DMS114 treated with DMSO at 0.1 percent for 48 hours (cell line): ENCODE measurements at regions not wholly inside any gene's neighbourhood (a gene's known extent, or its start where the extent isn't known, plus 50 kb on each side); places are given as distances from the start of the nearest gene placed in this dataset.
A peak's percentile ranks its signal among the peaks of the same experiment; 100 is the strongest.
"Not testable (repeated sequence)": the region's sequence is repeated elsewhere in the genome, so short reads cannot be mapped to it uniquely, and the experiment has no call there.

ENCODE experiments used
- DNase-seq: peaks from one replicate; lab custom pipeline; 2025; ENCODE audit not compliant: unreplicated experiment; lab: John Stamatoyannopoulos, UW

DNA sequence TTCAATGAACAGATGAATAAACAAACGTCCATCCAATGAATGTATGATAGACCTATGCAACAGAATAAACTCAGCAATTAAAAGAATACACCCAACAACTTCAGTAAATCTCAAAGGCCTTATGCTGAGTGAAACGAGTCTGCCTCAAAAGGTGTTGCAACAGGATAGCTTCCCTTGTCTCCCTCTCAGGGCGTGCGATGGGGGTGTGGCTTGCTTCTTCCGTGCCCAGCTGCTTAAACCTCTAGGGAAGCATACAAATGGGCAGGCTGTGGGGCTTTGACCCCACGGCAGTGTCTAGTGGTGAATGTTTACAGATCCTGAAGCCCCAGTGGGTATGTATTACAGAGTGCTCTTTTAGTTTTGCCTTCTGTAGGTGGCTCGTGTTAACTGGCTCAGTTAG lies 87.0 kb upstream of the CCL21 start:
- DNase-seq, result no peak

DNA sequence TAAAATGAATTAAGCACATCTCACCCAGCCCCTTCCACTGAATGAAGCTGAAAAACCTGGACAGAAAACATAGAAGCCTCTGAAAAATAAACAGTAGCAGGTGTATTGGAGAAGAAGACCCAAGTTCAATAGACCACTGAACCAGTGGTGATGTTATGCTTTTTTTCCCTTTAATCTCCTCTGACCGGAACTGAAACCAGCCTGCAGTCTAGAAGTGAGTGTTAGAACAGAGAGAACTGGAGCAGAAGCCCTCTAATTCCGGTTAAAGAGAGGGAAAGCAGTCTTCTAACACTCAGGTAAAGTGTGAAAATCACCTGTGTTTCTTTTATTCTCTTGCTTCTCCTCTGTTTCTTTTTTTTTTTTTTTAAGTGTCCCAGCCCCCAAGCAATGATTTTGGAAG lies 83.5 kb upstream of the CCL21 start:
- DNase-seq, result no peak

DNA sequence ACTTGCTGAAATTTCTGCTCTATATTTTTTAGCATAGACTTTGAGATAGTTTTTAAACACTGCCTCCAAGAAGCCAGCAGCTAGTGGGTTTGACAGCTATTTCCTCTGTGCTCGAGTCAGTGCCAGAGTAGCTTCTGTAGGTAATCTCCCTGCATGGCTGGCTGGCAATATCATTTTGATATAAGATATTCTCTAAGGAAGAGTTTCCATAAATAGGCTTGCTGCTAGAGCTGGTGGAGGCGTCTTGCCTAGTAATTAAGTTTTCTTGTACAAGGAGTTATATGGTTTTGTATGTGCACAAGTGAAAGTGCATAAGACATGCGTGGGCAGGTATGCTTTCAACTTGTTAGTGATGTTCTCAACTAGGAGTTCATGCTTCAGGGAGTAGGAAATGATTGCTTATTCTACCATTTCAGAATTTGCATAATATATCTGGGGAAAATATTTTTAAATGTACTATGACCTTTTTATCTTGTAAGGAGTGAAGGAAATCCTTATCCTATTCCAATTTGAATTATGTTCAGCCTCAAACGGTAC lies 74.1 kb upstream of the CCL21 start:
- no peak for DNase-seq

DNA sequence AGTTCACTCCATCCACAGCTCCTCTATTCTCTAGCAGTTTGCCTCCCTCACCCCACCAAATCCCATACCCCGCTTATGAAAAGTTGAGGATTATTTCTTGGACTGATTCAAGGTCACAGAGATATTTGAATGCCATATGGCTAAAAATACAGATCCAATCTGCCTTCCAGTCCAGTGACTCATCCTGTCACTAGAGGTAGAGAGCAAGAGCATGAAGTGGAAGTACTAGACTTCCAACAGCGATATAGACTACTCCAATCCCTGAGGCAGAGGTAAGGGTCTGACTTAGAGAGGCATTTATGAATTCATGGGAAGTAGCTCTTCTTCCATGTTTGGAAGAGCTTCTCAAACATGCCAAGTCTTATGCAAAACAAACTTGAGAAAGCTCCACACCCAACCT lies 72.4 kb upstream of the CCL21 start:
- DNase-seq, result no peak

DNA sequence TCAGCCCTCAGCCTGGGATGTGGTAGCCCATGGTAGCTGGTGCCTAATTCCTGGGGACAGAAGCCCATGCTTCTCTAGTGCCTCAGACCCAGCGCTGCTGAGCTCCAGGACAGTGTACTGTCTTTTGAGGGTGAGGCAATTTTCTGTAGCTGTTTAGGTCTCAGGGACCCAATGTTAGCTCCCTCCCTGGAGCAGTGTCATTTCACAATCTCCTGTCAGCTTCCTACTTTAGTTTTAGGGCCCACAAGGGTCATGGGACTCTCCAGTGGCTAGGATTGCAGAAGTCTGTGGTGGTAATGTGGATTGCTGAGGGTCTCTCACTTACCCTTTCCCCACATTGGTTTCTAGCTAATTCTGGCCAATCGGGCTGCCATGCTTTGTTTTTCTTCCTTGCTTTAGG lies 67.7 kb upstream of the CCL21 start:
- DNase-seq, result no peak

DNA sequence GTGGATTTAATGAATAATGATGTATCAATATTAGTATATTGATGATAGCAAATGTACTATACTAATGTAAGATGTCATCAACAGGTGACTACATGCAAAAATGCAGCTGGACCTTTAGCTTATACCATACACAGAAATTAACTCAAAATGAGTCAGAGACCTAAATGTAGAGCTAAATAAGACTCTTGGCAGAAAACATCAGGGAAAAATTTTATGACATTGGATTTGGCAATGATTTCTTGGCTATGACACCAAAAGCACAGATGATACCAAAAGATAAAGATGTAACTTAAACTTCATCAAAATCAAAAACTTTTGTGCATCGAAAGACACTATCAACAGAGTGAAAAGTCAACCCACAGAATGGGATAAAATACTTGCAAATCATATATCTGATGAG lies 64.0 kb upstream of the CCL21 start:
- no peak for DNase-seq

DNA sequence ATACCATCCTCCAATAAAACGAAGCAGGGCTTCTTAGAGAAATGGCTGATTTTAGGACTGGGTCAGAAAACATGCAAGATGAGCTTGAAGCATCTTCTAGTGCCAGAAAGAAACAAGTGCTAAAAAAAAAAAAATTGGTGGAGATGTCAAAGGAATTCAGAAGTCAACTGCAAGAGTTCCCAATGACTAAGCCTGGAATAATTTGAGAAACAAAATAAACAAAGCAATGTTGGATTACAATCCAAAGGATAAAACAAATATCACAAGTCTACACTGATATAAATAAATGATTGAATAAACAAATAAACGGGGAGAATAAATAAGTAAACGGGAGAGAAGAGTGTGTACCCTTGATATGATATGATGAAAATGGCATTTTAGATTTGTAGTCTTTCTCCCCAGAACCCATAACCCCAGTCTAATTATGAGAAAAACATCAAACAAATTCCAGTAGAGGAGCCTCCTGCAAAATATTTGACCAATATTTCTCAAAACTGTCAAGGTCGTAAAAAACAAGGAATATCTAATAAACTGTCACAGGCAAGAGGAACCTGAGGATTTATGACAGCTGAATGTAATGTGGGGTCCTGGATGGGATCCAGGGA lies 63.5 kb upstream of the CCL21 start:
- no peak for DNase-seq

DNA sequence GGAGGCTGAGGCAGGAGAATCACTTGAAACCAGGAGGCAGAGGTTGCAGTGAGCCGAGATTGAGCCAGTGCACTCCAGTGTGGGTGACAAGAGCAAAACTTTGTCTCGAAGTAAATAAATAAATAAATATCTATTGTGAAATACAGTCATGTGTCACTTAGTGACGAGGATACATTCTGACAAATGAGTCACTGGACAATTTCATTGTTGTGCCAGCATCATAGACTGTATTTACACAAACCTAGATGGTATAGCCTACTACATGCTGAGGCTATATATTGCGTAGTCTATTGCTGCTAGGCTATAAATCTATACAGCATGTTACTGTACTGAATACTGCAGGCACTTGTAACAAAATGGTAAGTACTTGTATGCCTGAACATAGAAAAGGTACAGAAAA lies 61.1 kb upstream of the CCL21 start:
- no peak for DNase-seq

DNA sequence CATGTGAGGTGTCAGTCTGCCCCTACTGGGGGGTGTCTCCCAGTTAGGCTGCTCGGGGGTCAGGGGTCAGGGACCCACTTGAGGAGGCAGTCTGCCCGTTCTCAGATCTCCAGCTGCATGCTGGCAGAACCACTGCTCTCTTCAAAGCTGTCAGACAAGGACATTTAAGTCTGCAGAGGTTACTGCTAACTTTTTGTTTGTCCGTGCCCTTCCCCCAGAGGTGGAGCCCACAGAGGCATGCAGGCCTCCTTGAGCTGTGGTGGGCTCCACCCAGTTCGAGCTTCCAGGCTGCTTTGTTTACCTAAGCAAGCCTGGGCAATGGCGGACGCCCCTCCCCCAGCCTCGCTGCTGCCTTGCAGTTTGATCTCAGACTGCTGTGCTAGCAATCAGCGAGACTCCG lies 57.2 kb upstream of the CCL21 start:
- DNase-seq, result not testable (repeated sequence)

DNA sequence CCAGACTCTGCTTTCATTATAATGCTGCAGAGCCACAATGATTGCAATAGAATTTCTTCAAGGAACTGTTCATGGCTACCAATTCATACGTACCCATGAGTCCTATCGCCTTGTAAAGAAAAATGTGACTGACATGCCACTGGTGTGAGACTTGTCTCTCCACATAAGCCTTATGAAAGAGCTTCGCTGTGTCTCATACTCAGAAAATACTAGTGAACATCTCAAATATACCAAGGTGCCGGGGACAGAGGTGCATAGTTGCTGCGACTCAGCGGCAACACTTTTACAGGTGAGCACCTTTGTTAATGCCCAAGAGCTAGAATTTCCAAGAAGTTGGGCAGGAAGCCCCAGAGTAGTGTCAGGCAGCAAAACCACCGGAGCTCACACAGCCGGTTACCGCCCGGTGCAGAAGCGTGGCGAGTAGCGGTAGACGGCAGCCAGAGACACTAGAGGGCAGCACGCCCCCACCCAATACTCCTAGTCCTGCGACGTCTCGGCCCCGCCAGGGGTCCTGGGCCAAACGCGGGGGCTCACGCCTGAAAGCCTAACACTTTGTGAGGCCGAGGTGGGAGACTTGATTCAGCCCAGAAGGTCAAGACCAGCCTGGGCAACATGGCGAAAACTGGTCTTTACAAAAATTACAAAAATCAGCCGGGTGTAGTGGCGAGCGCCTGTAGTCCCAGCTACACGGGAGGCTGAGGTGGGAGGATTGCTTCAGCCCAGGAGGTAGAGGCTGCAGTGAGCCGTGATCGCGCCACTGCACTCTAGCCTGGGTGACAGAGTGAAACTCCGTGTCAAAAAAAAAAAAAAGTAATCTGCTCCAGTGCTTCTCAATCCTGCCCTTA lies 50.5 kb upstream of the CCL21 start:
- DNase-seq, result peak; percentile 50
